ENCODE measurements at regions not wholly inside any gene's neighbourhood (a gene's known extent, or its start where the extent isn't known, plus 50 kb on each side); places are given as distances from the start of the nearest gene placed in this dataset.

DNA sequence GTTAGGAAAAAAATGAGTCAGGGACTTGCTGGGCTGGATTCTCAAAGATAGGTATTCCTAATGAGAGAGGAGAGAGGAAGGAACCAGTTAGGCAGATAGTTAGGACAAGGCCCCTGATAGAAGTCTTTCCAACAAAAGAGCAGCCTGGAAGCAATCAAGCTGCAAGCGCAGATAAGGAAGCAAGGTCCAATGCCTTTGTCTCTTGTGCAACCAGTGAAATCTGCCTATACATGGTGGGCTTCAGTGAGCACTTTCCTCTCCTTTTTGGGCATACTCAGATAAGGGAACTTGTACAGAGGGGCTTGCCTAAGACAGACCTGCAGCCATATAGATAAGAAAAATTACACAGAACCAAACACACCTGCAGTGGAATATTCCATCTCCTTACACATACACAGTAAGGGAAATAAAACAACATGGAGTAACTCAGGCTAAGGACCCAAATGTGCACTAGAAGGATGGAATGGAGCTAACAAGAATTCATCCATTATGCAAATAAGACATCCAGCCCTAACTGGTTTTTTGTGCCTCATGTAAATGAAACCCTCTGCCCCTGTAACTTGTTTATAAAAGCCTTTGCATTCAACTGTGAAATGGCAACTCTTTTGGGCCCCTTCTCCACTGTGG lies 68.8 kb downstream of the PCDH18 start:
- POLR2A ChIA-PET, result no interaction called here
- RAD21 ChIA-PET (ENCODE audit: unreplicated experiment), result no interaction called here
- Histone ChIP-seq H3K9ac (ENCODE audit: control insufficient read depth, insufficient read depth, low read length) (no peak overlapping the region), H3K27me3 (replicated peaks in 1 of 2; ENCODE audit: control insufficient read depth in 2 of 2, insufficient read depth in 2 of 2, low read length in 1 of 2) (no peaks in the 10 kb centered on the region), H4K20me1 (ENCODE audit: control insufficient read depth, insufficient read depth) (no peaks in the 10 kb centered on the region), H3K79me2 (ENCODE audit: control insufficient read depth, insufficient read depth, low read length) (no peaks in the 10 kb centered on the region), H3K36me3 (ENCODE audit: control insufficient read depth in 2 of 2, insufficient read depth in 2 of 2, low read length in 1 of 2) (no peaks in the 10 kb centered on the region), H3K4me3 (no peak overlapping the region), H3K27ac (ENCODE audit: control insufficient read depth, insufficient read depth) (no peak overlapping the region), H3K9me3 (replicated peaks; ENCODE audit: control insufficient read depth, insufficient read depth, low read length) (no peaks in the 10 kb centered on the region), H3K4me1 (ENCODE audit: control insufficient read depth, insufficient read depth, low read length) (no peaks in the 10 kb centered on the region), H2AFZ (ENCODE audit: control insufficient read depth, low read depth, low read length) (no peak overlapping the region), H3K4me2 (ENCODE audit: control insufficient read depth, insufficient read depth) (no peak overlapping the region)
- no TSS peak for BruUV-seq (replicated peaks)
- no peak for TF ChIP-seq EGR1 (IDR thresholded peaks at IDR 0.05; ENCODE audit: borderline replicate concordance in 1 of 2, low read depth in 2 of 2, low read length in 2 of 2)
- TF ChIP-seq, protein P1, sequence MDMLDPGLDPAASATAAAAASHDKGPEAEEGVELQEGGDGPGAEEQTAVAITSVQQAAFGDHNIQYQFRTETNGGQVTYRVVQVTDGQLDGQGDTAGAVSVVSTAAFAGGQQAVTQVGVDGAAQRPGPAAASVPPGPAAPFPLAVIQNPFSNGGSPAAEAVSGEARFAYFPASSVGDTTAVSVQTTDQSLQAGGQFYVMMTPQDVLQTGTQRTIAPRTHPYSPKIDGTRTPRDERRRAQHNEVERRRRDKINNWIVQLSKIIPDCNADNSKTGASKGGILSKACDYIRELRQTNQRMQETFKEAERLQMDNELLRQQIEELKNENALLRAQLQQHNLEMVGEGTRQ (IDR thresholded peaks at IDR 0.05; ENCODE audit: borderline replicate concordance, low read depth, low read length), result no peak
- DNase-seq (ENCODE audit: low read depth, low spot score) (no peak), FAIRE-seq (no peak), ATAC-seq (no peak)
- intact Hi-C loops (cut with micrococcal nuclease; ENCODE audit: unreplicated experiment), result no loop called here
- CTCF ChIA-PET, result no interaction called here
- in situ Hi-C loops (cut with MboI), result no loop called here
- WGBS (ENCODE audit: insufficient coverage, insufficient replicate concordance, low lambda C conversion rate, missing lambda C conversion rate), result 94% methylated on average over 1 of the region's 1 CpG
- SMC1A ChIA-PET (ENCODE audit: uncharacterized antibody, unreplicated experiment), result no interaction called here

DNA sequence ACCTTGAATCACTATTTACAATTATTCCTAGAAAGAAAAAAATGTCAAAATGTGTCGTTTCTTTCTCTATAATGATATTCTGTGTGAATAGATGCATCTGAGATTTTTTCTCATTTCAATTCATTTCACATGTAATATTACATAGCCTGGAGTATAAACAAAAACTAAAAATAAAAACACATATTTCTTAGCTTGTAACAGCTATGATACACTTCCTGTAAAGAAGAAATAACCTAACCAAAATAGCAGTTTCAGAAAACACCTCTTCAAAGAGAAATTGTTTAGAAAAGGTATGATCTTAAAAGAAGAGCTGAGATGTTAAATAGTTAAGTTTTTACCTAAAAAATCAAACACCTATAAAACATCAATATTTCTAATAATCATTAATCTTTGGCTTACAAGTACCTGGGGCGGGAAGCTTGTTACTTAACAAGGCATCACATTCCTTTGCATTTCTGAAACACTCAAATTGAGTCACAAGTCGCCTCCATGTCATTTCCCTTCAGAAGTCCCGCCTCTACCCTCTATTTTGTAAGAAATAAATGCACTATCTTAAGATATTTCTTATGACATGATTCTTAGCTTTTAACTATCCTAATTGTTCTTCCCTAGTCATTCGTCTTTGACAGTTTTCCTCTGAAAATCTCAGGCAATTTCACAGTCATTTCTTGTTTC lies 76.5 kb downstream of the PCDH18 start:
- POLR2A ChIA-PET, result interaction anchor here (0.6 kb wide), 1 partner anchor 297 kb away, joined by 3 read pairs; no protein-coding TSS in a partner anchor
- DNase-seq (ENCODE audit: low read depth, low spot score), result no peak
- in situ Hi-C loops (cut with MboI), result no loop called here
- no peaks in the 10 kb centered on the region for H4K20me1 ChIP-seq (ENCODE audit: control insufficient read depth, insufficient read depth)
- H3K4me3 ChIP-seq, result no peak overlapping the region
- peak; percentile 35 for FAIRE-seq
- no peak overlapping the region for H3K9ac ChIP-seq (ENCODE audit: control insufficient read depth, insufficient read depth, low read length)
- H3K27ac ChIP-seq (ENCODE audit: control insufficient read depth, insufficient read depth), result no peak overlapping the region
- H3K4me1 ChIP-seq (ENCODE audit: control insufficient read depth, insufficient read depth, low read length), result no peaks in the 10 kb centered on the region
- intact Hi-C loops (cut with micrococcal nuclease; ENCODE audit: unreplicated experiment), result no loop called here
- no peak overlapping the region for H3K4me2 ChIP-seq (ENCODE audit: control insufficient read depth, insufficient read depth)
- no peaks in the 10 kb centered on the region for H3K9me3 ChIP-seq (replicated peaks; ENCODE audit: control insufficient read depth, insufficient read depth, low read length)
- peak; percentile 62 for ATAC-seq
- no peaks in the 10 kb centered on the region for H3K27me3 ChIP-seq (replicated peaks in 1 of 2; ENCODE audit: control insufficient read depth in 2 of 2, insufficient read depth in 2 of 2, low read length in 1 of 2)
- H3K36me3 ChIP-seq (ENCODE audit: control insufficient read depth in 2 of 2, insufficient read depth in 2 of 2, low read length in 1 of 2), result no peaks in the 10 kb centered on the region
- RAD21 ChIA-PET (ENCODE audit: unreplicated experiment), result no interaction called here
- SMC1A ChIA-PET (ENCODE audit: uncharacterized antibody, unreplicated experiment), result no interaction called here
- H3K79me2 ChIP-seq (ENCODE audit: control insufficient read depth, insufficient read depth, low read length), result no peaks in the 10 kb centered on the region
- WGBS (ENCODE audit: insufficient coverage, insufficient replicate concordance, low lambda C conversion rate, missing lambda C conversion rate), result 7% methylated on average over 5 of the region's 5 CpGs
- CTCF ChIA-PET, result interaction anchor here (0.7 kb wide), 1 partner anchor 102 kb away, joined by 3 read pairs; no protein-coding TSS in a partner anchor
- H2AFZ ChIP-seq (ENCODE audit: control insufficient read depth, low read depth, low read length), result no peak overlapping the region
- BruUV-seq (replicated peaks), result no TSS peak
- no peak for TF ChIP-seq TARDBP (IDR thresholded peaks at IDR 0.05; ENCODE audit: borderline replicate concordance)
- no peak for TF ChIP-seq PAX8 (IDR thresholded peaks at IDR 0.05)
- TF ChIP-seq, protein P2, sequence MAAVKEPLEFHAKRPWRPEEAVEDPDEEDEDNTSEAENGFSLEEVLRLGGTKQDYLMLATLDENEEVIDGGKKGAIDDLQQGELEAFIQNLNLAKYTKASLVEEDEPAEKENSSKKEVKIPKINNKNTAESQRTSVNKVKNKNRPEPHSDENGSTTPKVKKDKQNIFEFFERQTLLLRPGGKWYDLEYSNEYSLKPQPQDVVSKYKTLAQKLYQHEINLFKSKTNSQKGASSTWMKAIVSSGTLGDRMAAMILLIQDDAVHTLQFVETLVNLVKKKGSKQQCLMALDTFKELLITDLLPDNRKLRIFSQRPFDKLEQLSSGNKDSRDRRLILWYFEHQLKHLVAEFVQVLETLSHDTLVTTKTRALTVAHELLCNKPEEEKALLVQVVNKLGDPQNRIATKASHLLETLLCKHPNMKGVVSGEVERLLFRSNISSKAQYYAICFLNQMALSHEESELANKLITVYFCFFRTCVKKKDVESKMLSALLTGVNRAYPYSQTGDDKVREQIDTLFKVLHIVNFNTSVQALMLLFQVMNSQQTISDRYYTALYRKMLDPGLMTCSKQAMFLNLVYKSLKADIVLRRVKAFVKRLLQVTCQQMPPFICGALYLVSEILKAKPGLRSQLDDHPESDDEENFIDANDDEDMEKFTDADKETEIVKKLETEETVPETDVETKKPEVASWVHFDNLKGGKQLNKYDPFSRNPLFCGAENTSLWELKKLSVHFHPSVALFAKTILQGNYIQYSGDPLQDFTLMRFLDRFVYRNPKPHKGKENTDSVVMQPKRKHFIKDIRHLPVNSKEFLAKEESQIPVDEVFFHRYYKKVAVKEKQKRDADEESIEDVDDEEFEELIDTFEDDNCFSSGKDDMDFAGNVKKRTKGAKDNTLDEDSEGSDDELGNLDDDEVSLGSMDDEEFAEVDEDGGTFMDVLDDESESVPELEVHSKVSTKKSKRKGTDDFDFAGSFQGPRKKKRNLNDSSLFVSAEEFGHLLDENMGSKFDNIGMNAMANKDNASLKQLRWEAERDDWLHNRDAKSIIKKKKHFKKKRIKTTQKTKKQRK (IDR thresholded peaks at IDR 0.05; ENCODE audit: low read depth, low read length), result no peak
- no peak for TF ChIP-seq MTA2 (IDR thresholded peaks at IDR 0.05; ENCODE audit: low read depth)
- TF ChIP-seq NFYB (IDR thresholded peaks at IDR 0.05; ENCODE audit: insufficient read depth, low read depth, low read length), result no peak
- TF ChIP-seq, protein P3, sequence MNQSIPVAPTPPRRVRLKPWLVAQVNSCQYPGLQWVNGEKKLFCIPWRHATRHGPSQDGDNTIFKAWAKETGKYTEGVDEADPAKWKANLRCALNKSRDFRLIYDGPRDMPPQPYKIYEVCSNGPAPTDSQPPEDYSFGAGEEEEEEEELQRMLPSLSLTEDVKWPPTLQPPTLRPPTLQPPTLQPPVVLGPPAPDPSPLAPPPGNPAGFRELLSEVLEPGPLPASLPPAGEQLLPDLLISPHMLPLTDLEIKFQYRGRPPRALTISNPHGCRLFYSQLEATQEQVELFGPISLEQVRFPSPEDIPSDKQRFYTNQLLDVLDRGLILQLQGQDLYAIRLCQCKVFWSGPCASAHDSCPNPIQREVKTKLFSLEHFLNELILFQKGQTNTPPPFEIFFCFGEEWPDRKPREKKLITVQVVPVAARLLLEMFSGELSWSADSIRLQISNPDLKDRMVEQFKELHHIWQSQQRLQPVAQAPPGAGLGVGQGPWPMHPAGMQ (IDR thresholded peaks at IDR 0.05; ENCODE audit: borderline replicate concordance), result no peak
- TF ChIP-seq JUNB (IDR thresholded peaks at IDR 0.05), result no peak
